ENCODE measurements at regions not wholly inside any gene's neighbourhood (a gene's known extent, or its start where the extent isn't known, plus 50 kb on each side); places are given as distances from the start of the nearest gene placed in this dataset.

DNA sequence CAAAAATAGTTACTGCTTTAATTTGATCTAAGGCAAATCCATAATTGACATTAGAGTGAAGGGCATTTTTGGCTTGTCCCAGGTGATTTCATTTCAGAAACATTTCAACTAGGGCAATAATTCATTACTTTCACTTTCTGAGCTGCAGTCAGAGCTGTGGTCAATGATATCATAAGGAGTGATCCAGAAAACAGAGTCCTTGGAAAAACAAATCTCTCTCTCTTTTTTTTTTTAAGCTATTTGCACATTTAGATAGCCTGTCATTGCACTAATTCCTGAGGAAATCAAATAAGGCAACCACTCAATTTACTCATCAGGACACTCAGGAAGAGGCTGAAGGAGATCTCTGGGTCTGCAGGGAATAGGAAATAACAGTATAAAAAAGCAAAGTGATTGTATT, 269.5 kb upstream of the LRRC3B start (continued):
- TF ChIP-seq, protein P1, sequence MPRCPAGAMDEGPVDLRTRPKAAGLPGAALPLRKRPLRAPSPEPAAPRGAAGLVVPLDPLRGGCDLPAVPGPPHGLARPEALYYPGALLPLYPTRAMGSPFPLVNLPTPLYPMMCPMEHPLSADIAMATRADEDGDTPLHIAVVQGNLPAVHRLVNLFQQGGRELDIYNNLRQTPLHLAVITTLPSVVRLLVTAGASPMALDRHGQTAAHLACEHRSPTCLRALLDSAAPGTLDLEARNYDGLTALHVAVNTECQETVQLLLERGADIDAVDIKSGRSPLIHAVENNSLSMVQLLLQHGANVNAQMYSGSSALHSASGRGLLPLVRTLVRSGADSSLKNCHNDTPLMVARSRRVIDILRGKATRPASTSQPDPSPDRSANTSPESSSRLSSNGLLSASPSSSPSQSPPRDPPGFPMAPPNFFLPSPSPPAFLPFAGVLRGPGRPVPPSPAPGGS (IDR thresholded peaks at IDR 0.05; ENCODE audit: borderline replicate concordance, insufficient read depth, low read depth, low read length, poor library complexity, severe bottlenecking): no peak
- TF ChIP-seq GABPA (IDR thresholded peaks at IDR 0.05; ENCODE audit: low read depth): no peak
- TF ChIP-seq, protein P2, sequence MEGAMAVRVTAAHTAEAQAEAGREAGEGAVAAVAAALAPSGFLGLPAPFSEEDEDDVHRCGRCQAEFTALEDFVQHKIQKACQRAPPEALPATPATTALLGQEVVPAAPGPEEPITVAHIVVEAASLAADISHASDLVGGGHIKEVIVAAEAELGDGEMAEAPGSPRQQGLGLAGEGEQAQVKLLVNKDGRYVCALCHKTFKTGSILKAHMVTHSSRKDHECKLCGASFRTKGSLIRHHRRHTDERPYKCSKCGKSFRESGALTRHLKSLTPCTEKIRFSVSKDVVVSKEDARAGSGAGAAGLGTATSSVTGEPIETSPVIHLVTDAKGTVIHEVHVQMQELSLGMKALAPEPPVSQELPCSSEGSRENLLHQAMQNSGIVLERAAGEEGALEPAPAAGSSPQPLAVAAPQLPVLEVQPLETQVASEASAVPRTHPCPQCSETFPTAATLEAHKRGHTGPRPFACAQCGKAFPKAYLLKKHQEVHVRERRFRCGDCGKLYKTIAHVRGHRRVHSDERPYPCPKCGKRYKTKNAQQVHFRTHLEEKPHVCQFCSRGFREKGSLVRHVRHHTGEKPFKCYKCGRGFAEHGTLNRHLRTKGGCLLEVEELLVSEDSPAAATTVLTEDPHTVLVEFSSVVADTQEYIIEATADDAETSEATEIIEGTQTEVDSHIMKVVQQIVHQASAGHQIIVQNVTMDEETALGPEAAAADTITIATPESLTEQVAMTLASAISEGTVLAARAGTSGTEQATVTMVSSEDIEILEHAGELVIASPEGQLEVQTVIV (IDR thresholded peaks at IDR 0.05; ENCODE audit: borderline replicate concordance, partially characterized antibody): no peak
- TF ChIP-seq, protein P3, sequence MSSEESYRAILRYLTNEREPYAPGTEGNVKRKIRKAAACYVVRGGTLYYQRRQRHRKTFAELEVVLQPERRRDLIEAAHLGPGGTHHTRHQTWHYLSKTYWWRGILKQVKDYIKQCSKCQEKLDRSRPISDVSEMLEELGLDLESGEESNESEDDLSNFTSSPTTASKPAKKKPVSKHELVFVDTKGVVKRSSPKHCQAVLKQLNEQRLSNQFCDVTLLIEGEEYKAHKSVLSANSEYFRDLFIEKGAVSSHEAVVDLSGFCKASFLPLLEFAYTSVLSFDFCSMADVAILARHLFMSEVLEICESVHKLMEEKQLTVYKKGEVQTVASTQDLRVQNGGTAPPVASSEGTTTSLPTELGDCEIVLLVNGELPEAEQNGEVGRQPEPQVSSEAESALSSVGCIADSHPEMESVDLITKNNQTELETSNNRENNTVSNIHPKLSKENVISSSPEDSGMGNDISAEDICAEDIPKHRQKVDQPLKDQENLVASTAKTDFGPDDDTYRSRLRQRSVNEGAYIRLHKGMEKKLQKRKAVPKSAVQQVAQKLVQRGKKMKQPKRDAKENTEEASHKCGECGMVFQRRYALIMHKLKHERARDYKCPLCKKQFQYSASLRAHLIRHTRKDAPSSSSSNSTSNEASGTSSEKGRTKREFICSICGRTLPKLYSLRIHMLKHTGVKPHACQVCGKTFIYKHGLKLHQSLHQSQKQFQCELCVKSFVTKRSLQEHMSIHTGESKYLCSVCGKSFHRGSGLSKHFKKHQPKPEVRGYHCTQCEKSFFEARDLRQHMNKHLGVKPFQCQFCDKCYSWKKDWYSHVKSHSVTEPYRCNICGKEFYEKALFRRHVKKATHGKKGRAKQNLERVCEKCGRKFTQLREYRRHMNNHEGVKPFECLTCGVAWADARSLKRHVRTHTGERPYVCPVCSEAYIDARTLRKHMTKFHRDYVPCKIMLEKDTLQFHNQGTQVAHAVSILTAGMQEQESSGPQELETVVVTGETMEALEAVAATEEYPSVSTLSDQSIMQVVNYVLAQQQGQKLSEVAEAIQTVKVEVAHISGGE (CRISPR knock-in tag; IDR thresholded peaks at IDR 0.05): no peak

DNA sequence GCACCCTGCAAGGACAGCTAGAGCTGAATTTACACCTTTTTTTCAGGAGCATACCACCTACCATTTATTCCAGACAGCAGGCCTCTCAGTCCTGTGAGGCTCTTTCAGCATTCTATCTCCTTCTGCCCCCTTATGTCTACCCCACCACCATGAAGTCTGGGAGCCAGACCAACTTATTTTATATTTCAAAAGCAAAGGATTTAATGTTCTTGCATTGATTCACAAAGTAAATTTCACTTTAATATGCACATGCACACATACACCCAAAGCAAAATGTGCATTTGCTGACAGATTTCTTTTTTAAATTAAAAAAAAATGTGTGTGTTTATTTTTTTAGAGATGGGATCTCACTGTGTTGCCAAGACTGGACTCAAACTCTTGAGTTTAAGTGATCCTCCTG, 264.2 kb upstream of the LRRC3B start:
- Histone ChIP-seq H3K4me3 (no peak overlapping the region), H3K4me1 (ENCODE audit: control insufficient read depth, insufficient read depth, low read length) (no peaks in the 10 kb centered on the region), H3K36me3 (ENCODE audit: control insufficient read depth in 2 of 2, insufficient read depth in 2 of 2, low read length in 1 of 2) (no peaks in the 10 kb centered on the region), H3K27me3 (replicated peaks in 1 of 2; ENCODE audit: control insufficient read depth in 2 of 2, insufficient read depth in 2 of 2, low read length in 1 of 2) (no peaks in the 10 kb centered on the region), H3K9me3 (replicated peaks; ENCODE audit: control insufficient read depth, insufficient read depth, low read length) (no peaks in the 10 kb centered on the region), H3K4me2 (ENCODE audit: control insufficient read depth, insufficient read depth) (no peak overlapping the region), H3K27ac (ENCODE audit: control insufficient read depth, insufficient read depth) (no peak overlapping the region), H2AFZ (ENCODE audit: control insufficient read depth, low read depth, low read length) (no peak overlapping the region), H3K79me2 (ENCODE audit: control insufficient read depth, insufficient read depth, low read length) (no peaks in the 10 kb centered on the region), H4K20me1 (ENCODE audit: control insufficient read depth, insufficient read depth) (no peaks in the 10 kb centered on the region), H3K9ac (ENCODE audit: control insufficient read depth, insufficient read depth, low read length) (no peak overlapping the region)
- TF ChIP-seq ZNF274 (IDR thresholded peaks at IDR 0.05; ENCODE audit: insufficient read depth, insufficient read length) (no peak), STAT3 (IDR thresholded peaks at IDR 0.05; ENCODE audit: low read depth, low read length) (no peak), ATF7 (IDR thresholded peaks at IDR 0.05; ENCODE audit: low read depth) (no peak), POLR2AphosphoS5 (IDR thresholded peaks at IDR 0.05; ENCODE audit: low read length) (no peak), CBX5 (IDR thresholded peaks at IDR 0.05; ENCODE audit: low read depth) (no peak), IRF4 (IDR thresholded peaks at IDR 0.05; ENCODE audit: low read depth, low read length) (no peak), IKZF1 (conservative IDR thresholded peaks at IDR 0.05) (no peak), POLR2A (IDR thresholded peaks at IDR 0.05; ENCODE audit: low read depth, low read length) (no peak)
- RAD21 ChIA-PET (ENCODE audit: unreplicated experiment): no interaction called here
- ATAC-seq (no peak), DNase-seq (ENCODE audit: low read depth, low spot score) (no peak), FAIRE-seq (no peak)
- no TSS peak for BruUV-seq (replicated peaks)
- POLR2A ChIA-PET: no interaction called here
- CTCF ChIA-PET: no interaction called here
- SMC1A ChIA-PET (ENCODE audit: uncharacterized antibody, unreplicated experiment): no interaction called here
- in situ Hi-C loops (cut with MboI) (no loop called here), intact Hi-C loops (cut with micrococcal nuclease; ENCODE audit: unreplicated experiment) (no loop called here)
